Left lung (tissue), 4 donors: ENCODE measurements at regions not wholly inside any gene's neighbourhood (a gene's known extent, or its start where the extent isn't known, plus 50 kb on each side); places are given as distances from the start of the nearest gene placed in this dataset.
A peak's percentile ranks its signal among the peaks of the same experiment; 100 is the strongest.
"Not testable (repeated sequence)": the region's sequence is repeated elsewhere in the genome, so short reads cannot be mapped to it uniquely, and the experiment has no call there.

Experiments
- ATAC-seq: fragments of 200-7000 bp; cut with Tn5 transposase; one replicate; pipeline ENCODE4 v1.9.1; 2020; ENCODE audit warnings: moderate library complexity
- DNase-seq, 4 donors: peaks; one replicate each; pipeline ENCODE4 v3.0.0-alpha.2; 2013 to 2020
- H3K27ac ChIP-seq, 2 donors: fragments of 200-600 bp; sonication (generic) in 1 of 2; one replicate each; pipeline versions ENCODE4 v1.5.0 to v1.8.0; 2020 to 2021
- H3K27me3 ChIP-seq, 2 donors: fragments of 200-600 bp; sonication (generic) in 1 of 2; one replicate each; pipeline versions ENCODE4 v1.5.0 to v1.8.0; 2020 to 2021
- H3K36me3 ChIP-seq, 2 donors: fragments of 200-600 bp; sonication (generic) in 1 of 2; one replicate each; pipeline versions ENCODE4 v1.5.0 to v1.8.0; 2020 to 2021
- H3K4me1 ChIP-seq, 2 donors: fragments of 200-600 bp; one replicate each; pipeline ENCODE4 v1.8.0; 2021
- H3K4me3 ChIP-seq, 2 donors: fragments of 200-600 bp; sonication (generic) in 1 of 2; one replicate each; pipeline versions ENCODE4 v1.5.0 to v1.8.0; 2020 to 2021; ENCODE audit warnings: mild to moderate bottlenecking in 1 of 2
- H3K9me3 ChIP-seq, 2 donors: fragments of 200-600 bp; sonication (generic) in 1 of 2; one replicate each; pipeline versions ENCODE4 v1.5.0 to v1.8.0; 2020 to 2021
- CTCF ChIP-seq, 2 donors: fragments of 200-600 bp; sonication (generic) in 1 of 2; IDR thresholded peaks; one replicate each; pipeline versions ENCODE4 v1.5.0 to v1.8.0; 2021; ENCODE audit warnings: antibody characterized with exemption in 2 of 2
- intact Hi-C, 2 donors: fragments of 100-400 bp; cut with DNase I; formaldehyde crosslinking; loops; one replicate each; pipeline versions ENCODE4 v1.11.2 to v1.14.2; 2022
- donor health status: DM: no; HTN: yes; CAD: no.
- donor health status: DM: no; HTN: no; CAD: no.

DNA sequence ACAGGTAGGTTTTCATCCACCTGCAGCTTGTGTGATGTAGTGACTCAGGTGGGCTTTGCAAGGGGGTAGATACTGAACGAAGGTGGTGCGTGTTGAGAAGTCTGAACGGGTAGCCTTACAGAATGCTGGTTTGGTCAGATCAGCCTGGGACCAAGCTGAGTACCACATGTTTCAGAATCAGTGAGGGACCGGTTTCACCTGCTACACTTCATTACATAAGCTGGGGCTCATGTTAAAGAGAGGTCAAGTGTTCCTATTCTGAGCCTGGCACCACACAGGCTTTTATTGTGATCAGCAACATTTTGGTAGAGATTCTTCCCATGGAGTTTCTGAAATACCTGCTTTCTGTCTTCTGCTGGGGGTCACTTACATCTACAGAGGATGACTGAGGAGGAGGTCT is 207.4 kb upstream of the EEF2KMT start:
- no peak for TF ChIP-seq CTCF (IDR thresholded peaks at IDR 0.05)
- ATAC-seq: no peak
- Histone ChIP-seq H3K9me3 (peaks cover 0 to 27% of the 10 kb centered on the region in 2 donors), H3K27ac (no peak overlapping the region), H3K4me1 (no peaks in the 10 kb centered on the region), H3K4me3 (no peak overlapping the region), H3K27me3 (no peaks in the 10 kb centered on the region), H3K36me3 (no peaks in the 10 kb centered on the region)
- peak in 2 of 4 donors; percentile 2 to 47 for DNase-seq
- intact Hi-C loops: no loop called here

DNA sequence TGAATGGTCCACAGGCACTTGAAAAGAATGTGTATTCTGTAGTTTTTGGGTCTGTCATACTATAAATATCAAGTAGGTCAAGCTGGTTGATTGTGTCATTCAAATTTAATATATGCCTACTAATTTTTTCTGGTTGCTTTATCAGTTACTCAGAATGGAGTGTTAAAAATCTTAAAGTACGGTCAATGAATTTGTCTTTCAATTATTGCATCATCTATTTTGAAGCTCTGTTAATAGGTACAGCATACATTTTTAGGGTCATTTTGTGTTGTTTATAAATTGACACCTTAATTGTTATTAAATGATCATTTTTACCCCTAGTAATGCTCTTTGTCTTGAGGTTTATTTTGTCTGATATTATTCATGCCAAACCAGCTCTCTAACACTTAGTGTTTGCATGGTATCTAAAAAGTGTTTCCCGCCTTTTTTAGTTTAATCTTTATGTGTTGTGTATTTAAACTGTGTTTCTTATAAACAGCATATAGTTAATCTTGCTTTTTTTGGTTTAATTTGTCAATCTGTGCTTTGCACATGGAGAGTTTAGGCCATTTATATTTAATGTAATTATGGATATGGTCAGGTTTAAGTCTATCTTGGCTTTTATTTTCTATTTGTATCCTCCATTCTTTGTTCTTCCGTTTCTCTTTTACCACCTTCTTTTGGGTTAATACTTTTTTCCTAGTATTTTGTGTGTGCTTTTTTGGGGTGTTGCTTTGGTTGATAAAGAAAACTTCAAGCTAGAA is 204.9 kb upstream of the EEF2KMT start:
- intact Hi-C loops: no loop called here
- no peak for TF ChIP-seq CTCF (IDR thresholded peaks at IDR 0.05)
- H3K4me1 ChIP-seq: no peaks in the 10 kb centered on the region
- no peak overlapping the region for H3K4me3 ChIP-seq
- no peak for ATAC-seq
- peaks cover 0 to 21% of the 10 kb centered on the region in 2 donors for H3K9me3 ChIP-seq
- no peak for DNase-seq
- H3K27ac ChIP-seq: no peak overlapping the region
- H3K36me3 ChIP-seq: no peaks in the 10 kb centered on the region
- no peaks in the 10 kb centered on the region for H3K27me3 ChIP-seq

DNA sequence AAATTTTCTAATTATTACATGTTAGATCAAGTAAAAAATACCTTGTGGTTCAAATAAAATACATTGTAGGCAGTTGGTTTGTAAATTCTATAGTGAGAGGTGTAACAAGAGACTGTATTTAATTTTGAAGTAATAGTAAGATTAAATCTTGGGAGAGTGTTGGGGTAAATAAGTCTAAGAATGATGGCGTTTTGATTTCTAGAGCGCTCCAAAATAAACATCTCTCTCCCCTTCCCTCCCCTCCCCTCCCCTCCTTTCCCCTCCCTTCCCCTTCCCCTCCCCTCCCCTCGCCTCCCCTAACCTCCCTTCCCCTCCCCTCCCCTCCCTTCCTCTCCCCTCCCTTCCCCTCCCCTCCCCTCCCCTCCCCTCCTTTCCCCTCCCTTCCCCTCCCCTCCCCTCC is 200.6 kb upstream of the EEF2KMT start:
- Histone ChIP-seq H3K27me3 (no peaks in the 10 kb centered on the region), H3K9me3 (peaks cover 0 to 14% of the 10 kb centered on the region in 2 donors), H3K4me1 (no peaks in the 10 kb centered on the region), H3K36me3 (no peaks in the 10 kb centered on the region), H3K27ac (no peak overlapping the region), H3K4me3 (no peak overlapping the region)
- TF ChIP-seq CTCF (IDR thresholded peaks at IDR 0.05): no peak
- intact Hi-C loops: no loop called here
- no peak for ATAC-seq
- DNase-seq: no peak

DNA sequence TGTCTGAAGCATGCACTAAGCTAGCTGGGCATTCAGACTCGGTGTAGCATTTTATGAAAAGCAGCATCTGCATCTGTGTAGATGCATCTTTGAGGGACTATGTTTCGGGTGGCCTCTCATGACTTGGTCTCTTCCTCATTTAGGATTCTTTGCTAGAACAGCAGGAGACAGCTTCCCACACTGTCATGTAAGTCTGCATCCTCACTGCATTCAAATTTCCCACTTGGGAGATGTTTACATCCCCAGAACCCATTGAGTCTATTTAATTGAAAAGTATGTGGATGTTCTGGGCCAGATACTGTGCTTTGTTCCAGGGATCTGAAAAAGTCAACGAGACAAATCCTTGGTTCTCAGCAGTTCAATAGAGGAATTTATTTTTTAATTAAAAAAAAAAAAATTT is 198.6 kb upstream of the EEF2KMT start:
- no peaks in the 10 kb centered on the region for H3K27me3 ChIP-seq
- H3K36me3 ChIP-seq: no peaks in the 10 kb centered on the region
- H3K9me3 ChIP-seq: no peaks in the 10 kb centered on the region
- no peak for TF ChIP-seq CTCF (IDR thresholded peaks at IDR 0.05)
- H3K4me1 ChIP-seq: no peaks in the 10 kb centered on the region
- no peak overlapping the region for H3K27ac ChIP-seq
- DNase-seq (no peak), ATAC-seq (no peak)
- intact Hi-C loops: no loop called here
- H3K4me3 ChIP-seq: no peak overlapping the region

GRCh38 chr16:5295304-5295703 is 197.7 kb upstream of the EEF2KMT start:
- DNase-seq, H3K9me3 ChIP-seq, H3K36me3 ChIP-seq, H3K27ac ChIP-seq, ATAC-seq, intact Hi-C loops, H3K4me1 ChIP-seq, H3K4me3 ChIP-seq, H3K27me3 ChIP-seq: not testable (repeated sequence)

GRCh38 chr16:5282152-5282551 is 184.6 kb upstream of the EEF2KMT start:
- H3K27me3 ChIP-seq, ATAC-seq, H3K4me3 ChIP-seq, intact Hi-C loops, H3K4me1 ChIP-seq, H3K36me3 ChIP-seq, H3K27ac ChIP-seq, DNase-seq: not testable (repeated sequence)
- H3K9me3 ChIP-seq: peaks cover 0 to 37% of the 10 kb centered on the region in 2 donors
